HG03280 (cell line): ENCODE measurements at regions not wholly inside any gene's neighbourhood (a gene's known extent, or its start where the extent isn't known, plus 50 kb on each side); places are given as distances from the start of the nearest gene placed in this dataset.

ENCODE experiments used
- ATAC-seq: cut with Tn5 transposase; IDR thresholded peaks from one replicate; pipeline ENCODE4 v1.9.1; 2021; ENCODE audit warnings: mild to moderate bottlenecking, moderate library complexity; ENCODE audit not compliant: unreplicated experiment

GRCh38 chr4:14478504-14478903, 523.8 kb upstream of the CPEB2 start:
- no peak for ATAC-seq

DNA sequence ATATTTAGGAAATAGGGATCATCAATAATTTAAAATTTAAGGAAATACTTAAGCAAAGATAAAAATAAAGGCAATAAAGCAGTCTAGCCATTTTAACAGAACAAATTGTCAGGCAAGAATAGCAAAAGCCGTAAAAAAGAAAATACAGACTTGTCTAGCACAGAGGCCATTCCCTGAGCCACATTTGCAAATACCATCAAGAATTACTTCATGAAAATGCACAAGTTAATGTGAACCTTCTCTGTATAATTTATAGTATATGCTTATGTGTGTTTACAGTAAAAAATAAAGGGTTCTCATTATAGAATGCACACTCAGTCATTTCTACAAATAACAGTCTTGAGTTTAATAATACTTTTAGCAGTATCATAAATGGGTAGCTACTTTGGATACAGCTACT, 505.9 kb upstream of the CPEB2 start:
- ATAC-seq, result no peak

- ATAC-seq, result no peak
Measured at GRCh38 chr4:14496969-14497368, 505.3 kb upstream of the CPEB2 start.

- no peak for ATAC-seq
Measured at GRCh38 chr4:14504162-14504561, 498.1 kb upstream of the CPEB2 start.

DNA sequence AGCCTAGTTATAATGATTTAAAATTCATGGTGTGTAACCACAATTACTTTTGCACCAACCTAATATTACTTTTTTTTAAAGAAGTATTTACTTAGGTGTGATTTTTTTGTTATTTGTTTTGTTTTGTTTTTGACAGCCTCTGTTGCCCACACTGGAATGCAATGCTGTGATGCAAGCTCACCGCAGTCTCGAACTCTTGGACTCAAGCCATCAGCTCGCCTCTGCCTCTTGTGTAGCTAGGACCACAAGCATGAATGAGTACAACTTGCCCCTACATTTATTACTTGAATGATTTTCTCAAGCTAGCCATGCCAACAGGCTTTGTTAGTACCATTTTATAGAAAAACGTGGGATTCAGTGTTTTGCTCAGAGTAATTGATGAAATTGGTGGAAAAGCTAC, 488.8 kb upstream of the CPEB2 start:
- no peak for ATAC-seq

GRCh38 chr4:14515556-14515955, 486.7 kb upstream of the CPEB2 start:
- ATAC-seq, result no peak

GRCh38 chr4:14518136-14518535, 484.1 kb upstream of the CPEB2 start:
- no peak for ATAC-seq

- no peak for ATAC-seq
Measured at GRCh38 chr4:14520171-14520570, 482.1 kb upstream of the CPEB2 start.

DNA sequence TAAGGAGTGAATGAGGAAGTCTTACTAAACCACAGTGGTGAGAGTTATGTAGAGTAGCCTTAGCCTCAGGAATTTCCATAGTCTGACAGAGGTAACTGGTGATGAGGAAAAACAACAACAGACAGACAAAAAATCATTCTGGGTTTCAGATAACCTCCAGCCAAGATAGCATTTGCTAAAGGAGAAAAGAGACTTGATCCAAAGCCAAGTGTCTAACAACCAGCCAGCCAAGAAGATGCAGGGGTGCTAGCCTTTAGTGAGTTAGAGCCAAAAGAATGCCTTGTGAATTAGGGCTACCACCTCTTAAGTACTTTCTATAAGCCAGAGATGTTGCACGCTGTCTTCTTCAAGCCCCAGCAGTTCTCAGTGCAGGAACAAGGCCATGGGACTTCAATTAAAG, 478.0 kb upstream of the CPEB2 start:
- no peak for ATAC-seq

DNA sequence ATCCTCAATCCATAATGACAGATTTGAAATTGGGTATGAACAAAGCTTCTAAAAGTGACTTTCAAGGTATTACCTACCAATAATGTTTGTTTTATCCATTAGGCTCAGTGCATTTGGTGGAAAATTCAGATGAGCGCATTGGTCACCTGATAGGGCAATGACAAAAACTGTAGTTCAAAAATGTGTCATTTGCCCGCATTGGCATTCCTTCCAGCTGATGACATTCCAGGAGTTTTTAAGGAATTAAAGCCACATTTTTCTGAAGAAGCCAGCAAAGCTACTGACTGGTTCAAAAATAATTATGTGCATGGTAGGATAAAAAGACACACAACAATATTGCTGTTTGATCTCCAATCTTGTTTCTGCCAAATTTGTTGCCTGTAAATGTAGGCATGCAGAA, 473.4 kb upstream of the CPEB2 start:
- ATAC-seq, result no peak

DNA sequence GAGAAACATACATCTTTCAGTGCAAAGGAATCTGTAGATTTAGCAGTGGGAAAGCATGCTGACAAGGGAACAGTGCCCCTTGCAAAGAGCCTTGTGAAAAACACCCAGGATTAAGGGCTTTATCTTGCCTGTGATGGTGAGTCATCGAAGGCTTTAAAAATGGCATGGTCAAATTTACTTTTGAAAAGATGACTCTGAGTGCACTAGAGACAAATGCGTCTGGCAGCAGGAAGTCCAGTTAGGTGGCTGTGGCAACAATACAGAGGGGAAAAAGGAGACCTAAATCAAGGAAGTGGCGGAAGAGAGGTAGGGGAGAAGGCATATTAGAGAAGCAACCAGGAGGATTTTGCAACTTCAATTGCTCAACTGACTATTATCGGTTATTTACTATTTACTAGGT, 472.6 kb upstream of the CPEB2 start:
- ATAC-seq, result no peak

- ATAC-seq, result no peak
Measured at GRCh38 chr4:14532436-14532835, 469.8 kb upstream of the CPEB2 start.

DNA sequence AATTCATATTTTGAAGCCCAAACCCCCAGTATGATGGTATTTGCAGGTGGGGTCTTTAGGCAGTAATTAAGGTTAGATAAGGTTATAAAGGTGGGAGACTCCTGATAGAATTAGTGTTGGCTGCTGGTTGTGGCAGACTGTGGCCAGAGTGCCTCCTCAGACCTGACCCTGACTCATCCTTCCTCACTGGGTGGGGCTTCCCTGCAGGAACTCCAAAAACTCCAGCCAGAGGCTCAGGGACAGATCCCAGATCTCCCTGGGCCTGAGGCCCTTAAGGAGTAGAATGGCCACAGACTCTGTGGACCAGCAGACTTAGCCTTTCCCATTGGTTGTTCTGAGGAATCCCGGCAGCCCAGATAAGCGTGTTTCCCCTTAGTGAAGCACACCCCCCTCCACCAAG, 463.0 kb upstream of the CPEB2 start:
- ATAC-seq, result no peak

- no peak for ATAC-seq
Measured at GRCh38 chr4:14545163-14545562, 457.1 kb upstream of the CPEB2 start.

DNA sequence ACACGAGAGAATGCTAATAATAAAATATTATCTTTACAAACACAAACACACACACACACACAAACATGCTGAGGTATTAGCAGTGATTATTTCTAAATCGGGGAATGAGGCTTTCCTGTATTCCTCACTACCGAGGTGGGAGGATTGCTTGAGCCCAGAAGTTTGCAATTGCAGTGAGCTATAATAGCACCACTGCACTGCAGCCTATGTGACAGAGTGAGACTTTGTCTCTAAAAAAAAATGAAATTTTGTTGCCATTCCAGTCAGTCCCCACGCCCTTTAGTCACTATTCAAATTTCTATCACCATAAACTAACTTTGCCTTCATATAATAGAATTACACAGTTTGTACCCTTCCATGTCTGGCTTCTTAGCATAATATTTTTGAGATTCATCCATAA, 456.5 kb upstream of the CPEB2 start:
- ATAC-seq, result no peak

DNA sequence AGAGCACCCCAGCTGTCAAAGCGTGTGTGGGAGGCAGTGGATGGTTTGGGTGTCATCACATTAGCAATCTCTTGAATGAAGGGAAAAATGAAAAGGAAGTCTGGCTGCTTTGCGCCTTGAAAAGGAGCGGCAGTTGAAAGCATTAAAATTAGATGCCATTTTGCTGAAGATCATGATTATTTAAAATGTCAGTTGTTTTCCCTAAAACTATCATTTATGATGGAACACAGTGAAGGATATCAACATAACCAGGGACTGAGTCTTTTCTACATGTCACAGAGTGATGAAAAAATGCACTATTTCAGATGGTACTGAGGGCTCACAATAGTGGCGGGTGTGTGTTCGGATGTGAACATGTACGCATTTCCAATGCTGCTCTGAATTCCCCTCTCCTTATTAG, 450.2 kb upstream of the CPEB2 start:
- ATAC-seq, result no peak

DNA sequence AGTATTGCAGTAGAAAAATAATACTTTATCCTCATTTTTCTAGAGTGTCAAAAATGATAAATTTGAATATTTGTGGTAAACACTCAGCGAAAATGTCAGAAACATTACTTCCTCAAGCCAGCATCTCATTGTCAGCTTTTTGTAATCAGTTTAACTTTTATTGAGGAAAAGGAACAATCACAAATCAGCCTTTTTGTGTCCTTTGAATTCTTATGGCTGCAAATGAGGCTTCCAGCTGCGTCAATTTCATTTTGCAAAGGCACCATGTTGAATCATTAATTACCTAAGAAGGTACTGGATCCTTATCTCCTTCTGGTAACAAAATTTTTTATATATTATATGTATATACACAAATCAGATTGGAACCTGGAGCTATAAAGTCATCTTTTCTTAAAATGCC, 442.6 kb upstream of the CPEB2 start:
- no peak for ATAC-seq

- ATAC-seq, result no peak
Measured at GRCh38 chr4:14560577-14560976, 441.7 kb upstream of the CPEB2 start.

- ATAC-seq, result no peak
Measured at GRCh38 chr4:14562901-14563300, 439.4 kb upstream of the CPEB2 start.

- no peak for ATAC-seq
Measured at GRCh38 chr4:14564281-14564680, 438.0 kb upstream of the CPEB2 start.

DNA sequence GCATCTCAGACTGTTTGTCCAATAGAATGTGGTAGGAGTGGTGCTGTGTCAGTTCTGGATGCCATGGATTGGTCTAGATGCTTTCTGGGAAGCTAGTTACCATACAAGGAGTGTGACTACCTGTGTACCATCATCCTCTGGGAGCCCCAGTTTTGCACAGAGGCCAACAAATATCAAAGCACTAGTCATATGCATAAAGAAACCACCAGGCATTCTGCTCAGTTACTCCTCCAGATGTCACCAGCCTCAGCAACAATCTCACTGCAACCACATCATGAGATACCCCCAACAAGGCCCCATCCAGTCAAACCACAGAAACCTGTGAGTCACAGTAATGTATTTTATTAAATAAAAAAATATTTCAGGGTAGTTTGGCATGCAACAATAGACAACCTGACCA, 435.8 kb upstream of the CPEB2 start:
- ATAC-seq, result no peak

- no peak for ATAC-seq
Measured at GRCh38 chr4:14568351-14568750, 433.9 kb upstream of the CPEB2 start.

DNA sequence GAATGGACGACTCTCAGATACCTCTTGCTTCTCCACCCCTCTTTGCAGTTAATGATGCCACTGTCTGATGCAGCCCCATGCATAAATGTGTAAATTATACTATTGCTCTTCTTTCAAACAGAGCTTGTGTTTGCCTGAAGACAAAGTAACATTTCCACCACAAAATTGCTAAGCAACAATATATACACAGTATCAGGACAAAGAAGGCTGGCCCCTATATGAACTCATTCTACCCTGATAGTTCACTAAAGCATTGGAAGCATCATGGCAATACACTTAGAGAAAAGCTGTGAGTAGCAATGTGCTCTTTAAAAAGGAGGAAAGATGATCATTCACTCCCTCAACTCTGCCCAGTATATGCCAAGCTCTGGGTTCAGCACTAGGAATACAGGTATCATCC, 427.0 kb upstream of the CPEB2 start:
- ATAC-seq, result no peak

DNA sequence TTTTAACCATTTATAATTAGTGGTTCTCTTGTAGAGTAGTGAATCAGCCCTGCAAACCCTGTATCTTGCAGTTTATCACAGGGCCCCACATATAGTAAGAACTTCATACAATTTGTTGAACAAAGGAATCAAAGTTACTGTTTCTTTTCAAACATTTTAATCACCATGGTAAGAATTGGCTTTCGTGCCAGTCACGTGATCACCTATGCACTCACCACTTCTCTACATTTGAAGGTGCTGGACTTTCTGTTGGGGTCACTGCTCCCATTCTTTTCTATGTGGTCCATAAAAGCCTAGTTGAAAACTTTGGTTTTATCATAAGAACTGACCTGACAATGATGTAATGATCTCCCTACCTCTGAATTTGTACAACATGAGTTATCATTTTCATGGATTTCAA, 426.4 kb upstream of the CPEB2 start:
- no peak for ATAC-seq
